ENCODE measurements at regions not wholly inside any gene's neighbourhood (a gene's known extent, or its start where the extent isn't known, plus 50 kb on each side); places are given as distances from the start of the nearest gene placed in this dataset.

- TF ChIP-seq SUZ12 (IDR thresholded peaks at IDR 0.05) (no peak), CTBP1 (IDR thresholded peaks at IDR 0.05; ENCODE audit: borderline replicate concordance) (no peak)
Observed at GRCh38 chr1:191460234-191460633, 698.0 kb upstream of the RGS18 start.
